HEK293T (cell line): ENCODE measurements at regions not wholly inside any gene's neighbourhood (a gene's known extent, or its start where the extent isn't known, plus 50 kb on each side); places are given as distances from the start of the nearest gene placed in this dataset.

Experiments
- BHLHE40 ChIP-seq: fragments of 450-650 bp; IDR thresholded peaks from 2 replicates; pipeline ENCODE4 v1.6.1; 2016; ENCODE audit warnings: mild to moderate bottlenecking, moderate library complexity, borderline replicate concordance
- FOXA1 ChIP-seq: fragments of 450-650 bp; IDR thresholded peaks from 2 replicates; pipeline ENCODE4 v1.6.1; 2016; ENCODE audit warnings: mild to moderate bottlenecking
- FOXK2 ChIP-seq: fragments of 450-650 bp; IDR thresholded peaks from 2 replicates; pipeline ENCODE4 v1.6.1; 2016; ENCODE audit warnings: mild to moderate bottlenecking
- FOXM1 ChIP-seq: fragments of 450-650 bp; IDR thresholded peaks from 2 replicates; pipeline ENCODE4 v1.6.1; 2017; ENCODE audit warnings: mild to moderate bottlenecking, borderline replicate concordance
- HDGF ChIP-seq: fragments of 450-650 bp; IDR thresholded peaks from 2 replicates; pipeline ENCODE4 v1.6.1; 2017; ENCODE audit warnings: antibody characterized with exemption, borderline replicate concordance
- L3MBTL2 ChIP-seq: fragments of 450-650 bp; conservative IDR thresholded peaks from 2 replicates; pipeline ENCODE4 v1.6.1; 2016; ENCODE audit warnings: mild to moderate bottlenecking
- NFRKB ChIP-seq: fragments of 450-650 bp; IDR thresholded peaks from 2 replicates; pipeline ENCODE4 v1.6.1; 2016; ENCODE audit warnings: mild to moderate bottlenecking, moderate library complexity
- PKNOX1 ChIP-seq: fragments of 450-650 bp; IDR thresholded peaks from 2 replicates; pipeline ENCODE4 v1.6.1; 2016
- SP1 ChIP-seq: fragments of 450-650 bp; IDR thresholded peaks from 2 replicates; pipeline ENCODE4 v1.6.1; 2017
- TARDBP ChIP-seq: fragments of 450-650 bp; IDR thresholded peaks from 2 replicates; pipeline ENCODE4 v1.6.1; 2016

- no peak for TF ChIP-seq SP1
- TF ChIP-seq FOXM1: no peak
- no peak for TF ChIP-seq FOXK2
- TF ChIP-seq L3MBTL2: no peak
- no peak for TF ChIP-seq FOXA1
- no peak for TF ChIP-seq TARDBP
- no peak for TF ChIP-seq HDGF
- TF ChIP-seq NFRKB: no peak
- TF ChIP-seq PKNOX1: no peak
- no peak for TF ChIP-seq BHLHE40
These were observed 1124.5 kb upstream of the ATXN8OS start for GRCh38 chr13:68982961-68983619.
